AG09319 (cell line): ENCODE measurements at regions not wholly inside any gene's neighbourhood (a gene's known extent, or its start where the extent isn't known, plus 50 kb on each side); places are given as distances from the start of the nearest gene placed in this dataset.

Experiments used
- DNase-seq: peaks from one replicate; pipeline ENCODE4 v3.0.0-alpha.2; 2010; ENCODE audit warnings: low read depth; ENCODE audit errors: extremely low read depth
- TF ChIP-seq, protein P1 (sequence below): IDR thresholded peaks from 2 replicates; pipeline ENCODE4 v1.5.1; 2011; ENCODE audit warnings: low read depth, mild to moderate bottlenecking, inconsistent platforms, low read length, moderate library complexity

DNA sequence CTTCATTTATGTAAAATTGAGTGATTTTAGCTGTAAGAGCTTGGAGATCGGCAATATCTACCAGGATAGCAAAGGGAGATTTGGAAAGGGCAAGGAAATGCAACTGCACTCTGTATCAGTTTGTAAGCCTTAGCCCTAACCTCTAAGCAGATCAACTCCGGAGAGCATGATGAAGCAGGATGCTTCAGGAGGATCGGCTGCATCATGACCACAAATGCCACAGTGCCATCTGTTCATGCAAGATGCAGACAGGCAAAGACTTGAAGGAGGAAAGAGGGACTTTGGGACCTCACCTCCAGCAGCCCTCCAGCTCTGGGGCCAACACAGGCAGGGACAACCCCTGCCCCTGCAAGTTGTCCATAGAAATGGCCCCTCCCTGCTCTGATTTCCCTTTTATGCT lies 377.6 kb upstream of the GATB start:
- TF ChIP-seq, protein P1, sequence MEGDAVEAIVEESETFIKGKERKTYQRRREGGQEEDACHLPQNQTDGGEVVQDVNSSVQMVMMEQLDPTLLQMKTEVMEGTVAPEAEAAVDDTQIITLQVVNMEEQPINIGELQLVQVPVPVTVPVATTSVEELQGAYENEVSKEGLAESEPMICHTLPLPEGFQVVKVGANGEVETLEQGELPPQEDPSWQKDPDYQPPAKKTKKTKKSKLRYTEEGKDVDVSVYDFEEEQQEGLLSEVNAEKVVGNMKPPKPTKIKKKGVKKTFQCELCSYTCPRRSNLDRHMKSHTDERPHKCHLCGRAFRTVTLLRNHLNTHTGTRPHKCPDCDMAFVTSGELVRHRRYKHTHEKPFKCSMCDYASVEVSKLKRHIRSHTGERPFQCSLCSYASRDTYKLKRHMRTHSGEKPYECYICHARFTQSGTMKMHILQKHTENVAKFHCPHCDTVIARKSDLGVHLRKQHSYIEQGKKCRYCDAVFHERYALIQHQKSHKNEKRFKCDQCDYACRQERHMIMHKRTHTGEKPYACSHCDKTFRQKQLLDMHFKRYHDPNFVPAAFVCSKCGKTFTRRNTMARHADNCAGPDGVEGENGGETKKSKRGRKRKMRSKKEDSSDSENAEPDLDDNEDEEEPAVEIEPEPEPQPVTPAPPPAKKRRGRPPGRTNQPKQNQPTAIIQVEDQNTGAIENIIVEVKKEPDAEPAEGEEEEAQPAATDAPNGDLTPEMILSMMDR = no peak
- DNase-seq = no peak

DNA sequence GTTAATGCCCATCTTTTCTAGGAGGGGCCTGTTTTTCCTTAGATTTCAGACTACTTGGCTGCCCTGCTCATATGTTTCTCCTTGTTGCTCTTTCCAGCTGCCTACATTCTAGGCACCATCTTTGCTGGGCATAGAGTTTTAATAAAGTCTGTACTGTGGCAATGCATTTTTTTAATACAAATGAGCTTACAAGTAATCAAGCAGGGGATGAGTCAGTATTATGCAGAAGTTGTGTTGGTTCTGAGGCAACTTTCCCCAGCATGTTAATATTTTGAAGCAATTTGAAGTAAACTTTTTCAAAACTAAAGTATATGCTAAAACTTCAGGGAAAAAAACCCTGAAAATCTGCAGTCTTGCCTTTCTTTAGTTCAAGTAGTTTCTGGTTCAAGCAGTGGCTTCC lies 372.0 kb upstream of the GATB start:
- TF ChIP-seq, protein P1 = no peak
- no peak for DNase-seq

DNA sequence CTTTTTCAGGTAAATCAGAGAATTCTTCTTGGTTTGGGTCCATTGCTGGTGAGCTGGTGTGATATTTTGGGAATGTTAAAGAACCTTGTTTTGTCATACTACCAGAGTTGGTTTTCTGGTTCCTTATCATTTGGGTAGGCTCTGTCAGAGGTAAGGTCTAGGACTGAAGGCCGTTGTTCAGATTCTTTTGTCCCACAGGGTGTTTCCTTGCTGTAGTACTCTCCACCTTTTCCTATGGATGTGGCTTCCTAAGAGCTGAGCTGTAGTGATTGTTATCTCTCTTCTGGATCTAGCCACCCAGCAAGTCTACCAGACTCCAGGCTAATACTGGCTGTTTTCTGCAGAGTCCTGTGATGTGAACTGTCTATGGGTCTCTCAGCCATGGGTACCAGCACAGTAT lies 367.5 kb upstream of the GATB start:
- TF ChIP-seq, protein P1 = no peak
- no peak for DNase-seq

DNA sequence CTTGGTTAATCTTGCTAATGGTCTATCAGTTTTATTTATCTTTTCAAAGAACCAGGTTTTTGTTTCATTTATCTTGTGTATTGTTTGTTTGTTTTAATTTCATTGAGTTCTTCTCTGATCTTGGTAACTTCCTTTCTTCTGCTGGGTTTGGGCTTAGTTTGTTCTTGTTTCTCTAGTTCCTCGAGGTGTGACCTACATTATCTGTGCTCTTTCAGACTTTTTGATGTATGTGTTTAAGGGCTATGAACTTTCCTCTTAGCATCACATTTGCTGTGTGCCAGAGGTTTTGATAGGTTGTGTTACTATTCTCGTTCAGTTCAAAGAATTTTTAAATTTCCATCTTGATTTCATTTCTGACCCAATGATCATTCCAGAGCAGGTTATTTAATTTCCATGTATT lies 365.4 kb upstream of the GATB start:
- TF ChIP-seq, protein P1 = no peak
- no peak for DNase-seq

DNA sequence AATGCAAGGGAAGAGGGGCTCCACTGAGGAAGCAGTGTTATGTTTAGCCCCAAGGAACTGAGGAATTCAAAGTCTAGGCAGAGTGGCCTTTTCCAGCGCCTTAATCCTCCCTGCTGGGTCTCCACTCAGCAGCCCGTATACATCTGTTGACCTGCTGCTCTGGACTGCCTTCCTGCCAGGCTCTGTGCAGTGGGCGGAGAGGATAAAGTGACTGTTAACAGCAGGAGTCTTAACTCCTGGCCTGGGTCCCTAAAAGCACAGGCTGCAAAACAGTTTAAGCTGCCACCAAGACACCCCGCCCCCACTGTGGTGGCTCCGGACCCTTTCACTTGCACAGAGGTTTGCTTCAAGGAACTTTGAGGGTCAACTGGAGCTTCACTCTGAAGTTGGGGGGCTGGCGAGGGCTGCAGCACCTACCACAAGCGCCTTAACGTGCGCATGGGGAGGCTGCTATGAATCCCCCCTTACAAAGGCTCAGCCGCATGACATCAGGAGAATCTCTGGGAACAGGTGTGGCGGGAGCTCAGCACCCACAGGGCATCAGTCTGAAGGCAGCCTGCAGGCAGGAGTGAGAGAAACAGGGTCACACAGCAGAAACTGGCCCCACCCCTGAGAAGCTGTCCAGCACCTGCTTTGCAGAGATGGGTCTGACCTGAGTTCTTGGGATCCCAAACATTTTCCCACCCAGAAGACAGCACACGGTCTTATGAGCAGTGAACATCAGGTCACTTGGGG lies 358.2 kb upstream of the GATB start:
- TF ChIP-seq, protein P1 = no peak
- DNase-seq = no peak

DNA sequence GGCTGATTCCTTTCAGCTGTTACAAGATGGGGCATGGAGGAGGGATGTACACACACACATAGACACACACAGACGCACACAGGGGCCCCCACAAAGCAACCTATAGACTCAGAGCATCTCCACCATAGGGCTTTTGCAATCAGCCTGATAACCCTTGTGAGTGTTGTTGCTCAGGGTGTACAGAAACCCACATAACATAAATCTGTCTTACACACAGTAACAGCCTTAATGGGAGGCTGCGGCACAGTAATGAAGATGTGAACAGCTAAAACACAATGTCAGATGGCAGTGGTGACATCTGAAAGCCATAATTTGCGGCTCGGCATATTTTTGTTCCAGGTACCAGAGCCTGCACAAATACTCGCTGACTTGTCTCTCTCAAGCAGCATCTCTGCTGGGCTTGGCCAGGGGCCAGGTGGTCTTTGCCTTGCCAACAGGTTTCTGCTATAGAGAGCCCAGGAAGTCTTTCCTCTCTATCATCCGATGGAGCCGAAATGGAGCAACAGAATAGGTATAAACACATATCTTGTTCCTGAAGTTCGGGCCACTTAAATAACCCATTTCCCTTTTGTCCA lies 357.2 kb upstream of the GATB start:
- TF ChIP-seq, protein P1 = no peak
- DNase-seq = no peak

DNA sequence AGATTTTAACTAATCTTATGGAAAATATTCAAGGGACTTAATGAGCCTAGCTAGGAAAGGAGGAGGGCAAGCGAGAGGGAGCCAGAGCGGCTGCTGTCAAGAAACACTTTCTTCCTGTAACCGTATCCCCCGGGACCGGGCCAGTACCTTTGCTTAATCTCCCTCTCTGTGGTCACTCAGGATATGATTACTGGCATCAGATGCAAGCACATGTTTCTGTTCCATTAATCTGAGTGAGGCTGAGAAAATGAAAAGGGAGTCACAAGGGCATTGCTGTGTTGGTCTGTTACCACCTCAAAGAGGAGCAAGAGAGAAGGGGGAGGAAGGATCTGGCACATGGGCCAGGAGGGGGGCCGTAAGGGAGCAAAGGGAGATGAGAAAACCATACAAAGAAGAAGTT lies 356.7 kb upstream of the GATB start:
- no peak for DNase-seq
- TF ChIP-seq, protein P1 = no peak
